ENCODE measurements at regions not wholly inside any gene's neighbourhood (a gene's known extent, or its start where the extent isn't known, plus 50 kb on each side); places are given as distances from the start of the nearest gene placed in this dataset.

GRCh38 chr9:2248768-2249265, 233.7 kb downstream of the SMARCA2 start:
- TF ChIP-seq CTCF (IDR thresholded peaks at IDR 0.05; ENCODE audit: low read depth, low read length), result no peak
- no peak for TF ChIP-seq EZH2phosphoT487 (IDR thresholded peaks at IDR 0.05; ENCODE audit: low read depth)

Measured in OCI-LY3 (cell line).